ENCODE measurements at regions not wholly inside any gene's neighbourhood (a gene's known extent, or its start where the extent isn't known, plus 50 kb on each side); places are given as distances from the start of the nearest gene placed in this dataset.

- no peak for TF ChIP-seq CTCF (IDR thresholded peaks at IDR 0.05; ENCODE audit: borderline replicate concordance, extremely low read depth, low read length, poor library complexity, severe bottlenecking)
- TF ChIP-seq EZH2 (IDR thresholded peaks at IDR 0.05; ENCODE audit: borderline replicate concordance, low read depth, low read length, severe bottlenecking), result no peak
Observed at GRCh38 chr15:94644433-94644832, 413.1 kb downstream of the MCTP2 start.
